Hematopoietic multipotent progenitor cell treated with erythropoietin and hydrocortisone succinate and interleukin-3 and kit ligand, for 15 days (in vitro differentiated cells): ENCODE measurements at regions not wholly inside any gene's neighbourhood (a gene's known extent, or its start where the extent isn't known, plus 50 kb on each side); places are given as distances from the start of the nearest gene placed in this dataset.
"Not testable (repeated sequence)": the region's sequence is repeated elsewhere in the genome, so short reads cannot be mapped to it uniquely, and the experiment has no call there.

Experiments
- DNase-seq: peaks from one replicate; pipeline ENCODE4 v3.0.0-alpha.2; 2015; ENCODE audit warnings: low spot score

GRCh38 chr12:19909418-19909817, 458.9 kb upstream of the PDE3A start:
- DNase-seq = no peak

- no peak for DNase-seq
These were observed 457.7 kb upstream of the PDE3A start for GRCh38 chr12:19910681-19911080.

- no peak for DNase-seq
These were observed 455.3 kb upstream of the PDE3A start for GRCh38 chr12:19912991-19913390.

GRCh38 chr12:19915392-19916195, 452.7 kb upstream of the PDE3A start:
- DNase-seq = no peak

- no peak for DNase-seq
These were observed 452.1 kb upstream of the PDE3A start for GRCh38 chr12:19916196-19916753.

- no peak for DNase-seq
These were observed 451.4 kb upstream of the PDE3A start for GRCh38 chr12:19916974-19917373.

- DNase-seq = not testable (repeated sequence)
These were observed 446.6 kb upstream of the PDE3A start for GRCh38 chr12:19921716-19922115.

GRCh38 chr12:19922717-19923116, 445.6 kb upstream of the PDE3A start:
- no peak for DNase-seq

- no peak for DNase-seq
These were observed 444.0 kb upstream of the PDE3A start for GRCh38 chr12:19924360-19924759.

- DNase-seq = no peak
These were observed 442.5 kb upstream of the PDE3A start for GRCh38 chr12:19925841-19926240.

- DNase-seq = no peak
These were observed 442.1 kb upstream of the PDE3A start for GRCh38 chr12:19926266-19926665.

GRCh38 chr12:19927661-19928060, 440.7 kb upstream of the PDE3A start:
- DNase-seq = no peak

- DNase-seq = no peak
These were observed 435.9 kb upstream of the PDE3A start for GRCh38 chr12:19932413-19932812.

- no peak for DNase-seq
These were observed 434.4 kb upstream of the PDE3A start for GRCh38 chr12:19933924-19934323.

- no peak for DNase-seq
These were observed 431.2 kb upstream of the PDE3A start for GRCh38 chr12:19937161-19937560.

- no peak for DNase-seq
These were observed 430.3 kb upstream of the PDE3A start for GRCh38 chr12:19938031-19938430.

- no peak for DNase-seq
These were observed 429.8 kb upstream of the PDE3A start for GRCh38 chr12:19938491-19938890.

GRCh38 chr12:19940267-19940666, 428.1 kb upstream of the PDE3A start:
- DNase-seq = no peak

GRCh38 chr12:19941096-19941495, 427.2 kb upstream of the PDE3A start:
- no peak for DNase-seq

- DNase-seq = no peak
These were observed 422.5 kb upstream of the PDE3A start for GRCh38 chr12:19945559-19946435.

- DNase-seq = no peak
These were observed 421.8 kb upstream of the PDE3A start for GRCh38 chr12:19946550-19946949.

- no peak for DNase-seq
These were observed 421.0 kb upstream of the PDE3A start for GRCh38 chr12:19947344-19947743.

GRCh38 chr12:19951664-19952063, 416.7 kb upstream of the PDE3A start:
- no peak for DNase-seq
